ENCODE measurements at regions not wholly inside any gene's neighbourhood (a gene's known extent, or its start where the extent isn't known, plus 50 kb on each side); places are given as distances from the start of the nearest gene placed in this dataset.

GRCh38 chr5:171630350-171631065 lies 155.1 kb upstream of the SMIM23 start:
- no peak for ATAC-seq

- no peak for ATAC-seq
Measured at GRCh38 chr5:171632616-171633015, 153.0 kb upstream of the SMIM23 start.

DNA sequence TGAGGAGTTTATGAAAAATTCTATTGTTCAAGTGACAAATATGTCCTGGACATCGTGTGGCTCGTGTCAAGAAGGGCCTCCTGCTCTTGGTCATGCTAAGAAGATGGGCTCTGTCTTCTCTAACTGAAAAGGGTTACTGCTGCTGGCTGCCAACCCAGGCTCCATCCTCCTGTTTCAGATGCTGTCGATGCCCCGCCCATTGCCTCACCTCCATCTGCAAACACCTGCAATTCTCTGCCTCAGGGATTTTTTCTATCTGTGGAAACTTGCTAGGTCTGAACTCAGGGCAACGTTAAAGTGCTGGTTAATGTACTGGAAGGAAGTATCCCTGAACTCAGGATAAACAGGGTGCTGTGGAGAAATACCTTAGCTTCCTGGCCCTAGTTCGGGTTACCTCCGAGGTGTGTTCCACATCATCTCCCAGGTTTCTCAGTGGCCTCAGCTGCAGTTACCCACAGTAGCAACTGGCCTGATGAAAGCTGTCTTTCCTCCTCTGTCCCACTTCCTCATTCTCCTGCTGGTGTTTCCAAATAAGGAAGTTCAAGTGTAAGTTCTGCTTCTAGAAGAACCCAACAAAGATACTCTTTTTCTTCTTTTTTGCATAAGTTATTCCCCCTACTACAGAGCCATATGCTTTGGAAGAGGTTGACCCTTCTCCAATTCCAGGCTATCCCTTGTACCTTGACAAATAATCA lies 151.7 kb upstream of the SMIM23 start:
- ATAC-seq, result no peak

DNA sequence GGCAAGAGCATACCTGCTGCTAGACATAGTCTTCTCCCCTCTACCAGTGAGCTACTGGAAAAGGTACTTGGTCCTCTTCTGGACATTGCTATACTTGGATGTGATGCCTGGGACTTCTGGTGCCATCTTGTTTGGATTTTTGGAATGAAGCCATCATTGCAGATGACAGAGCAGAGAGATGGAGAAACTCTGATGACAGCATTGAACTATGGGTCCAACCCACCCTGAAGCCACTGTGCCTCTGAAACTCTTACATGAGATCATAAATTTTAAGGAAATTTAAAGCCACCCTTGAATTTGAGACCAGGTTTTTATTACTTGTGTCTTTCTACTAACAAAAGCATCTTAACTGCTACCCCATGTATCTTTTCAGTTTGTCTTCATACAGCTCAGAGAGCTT lies 151.1 kb upstream of the SMIM23 start:
- no peak for ATAC-seq

DNA sequence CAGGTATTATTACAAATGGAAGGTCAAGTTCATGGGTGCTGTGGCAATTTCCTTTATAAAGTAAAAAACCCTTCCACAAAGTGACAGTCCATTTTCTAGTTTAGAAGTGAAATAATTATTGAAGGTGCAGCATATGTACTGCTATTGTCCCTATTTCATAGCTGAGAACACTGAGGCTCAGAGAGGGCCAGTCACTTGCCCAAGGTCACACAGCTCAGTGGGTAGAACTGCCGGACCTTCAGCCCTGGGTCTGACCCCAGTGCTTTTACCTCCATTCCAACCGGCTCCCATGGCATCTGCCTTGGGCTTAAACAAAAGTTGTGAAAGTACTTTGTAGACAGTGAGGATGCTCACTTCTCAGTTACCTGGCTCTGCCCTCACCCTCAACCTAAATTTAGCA lies 150.6 kb upstream of the SMIM23 start:
- no peak for ATAC-seq

GRCh38 chr5:171635561-171636245 lies 149.9 kb upstream of the SMIM23 start:
- ATAC-seq, result no peak

- no peak for ATAC-seq
Measured at GRCh38 chr5:171637811-171638210, 147.8 kb upstream of the SMIM23 start.

GRCh38 chr5:171639205-171639621 lies 146.4 kb upstream of the SMIM23 start:
- no peak for ATAC-seq

GRCh38 chr5:171639966-171640365 lies 145.7 kb upstream of the SMIM23 start:
- no peak for ATAC-seq

- ATAC-seq, result no peak
Measured at GRCh38 chr5:171640480-171640879, 145.1 kb upstream of the SMIM23 start.

DNA sequence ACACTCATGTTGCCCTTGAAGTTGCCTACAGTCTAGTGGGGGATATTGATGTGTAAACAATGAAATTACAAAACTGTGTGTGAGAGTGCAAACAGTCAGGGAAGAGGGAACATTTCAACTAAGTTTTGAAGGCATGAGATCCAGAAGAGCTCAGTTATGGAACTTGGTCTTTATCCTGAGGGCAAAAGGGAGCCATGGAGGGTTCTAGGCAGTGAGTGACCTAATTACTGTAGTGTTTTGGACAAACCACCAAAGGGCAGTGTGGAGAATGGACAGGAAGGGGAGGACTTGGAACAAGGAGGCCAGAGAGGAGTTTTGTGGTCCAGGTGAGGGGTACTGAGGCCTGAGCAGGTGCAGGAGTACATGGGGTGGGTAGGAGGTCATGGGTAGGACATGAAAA lies 143.7 kb upstream of the SMIM23 start:
- no peak for ATAC-seq

DNA sequence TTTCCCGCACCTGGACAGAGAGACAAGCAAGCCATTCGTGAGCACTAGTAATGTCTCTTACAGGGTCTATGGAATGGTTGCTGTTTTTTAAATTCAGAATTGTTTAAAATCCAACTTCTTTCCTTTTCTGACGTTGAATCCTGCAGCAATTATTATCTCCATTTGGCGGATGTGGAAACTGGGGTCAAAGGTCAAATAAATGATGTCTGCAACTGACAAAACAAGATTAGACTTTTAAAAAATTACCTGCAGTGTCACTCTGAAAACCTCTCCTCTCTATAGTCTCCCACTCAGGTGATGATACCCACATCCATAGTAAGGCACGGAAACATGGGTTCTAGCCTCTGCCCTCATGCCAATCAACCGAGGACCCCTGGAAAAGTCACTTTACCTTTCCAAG lies 142.7 kb upstream of the SMIM23 start:
- ATAC-seq, result no peak

DNA sequence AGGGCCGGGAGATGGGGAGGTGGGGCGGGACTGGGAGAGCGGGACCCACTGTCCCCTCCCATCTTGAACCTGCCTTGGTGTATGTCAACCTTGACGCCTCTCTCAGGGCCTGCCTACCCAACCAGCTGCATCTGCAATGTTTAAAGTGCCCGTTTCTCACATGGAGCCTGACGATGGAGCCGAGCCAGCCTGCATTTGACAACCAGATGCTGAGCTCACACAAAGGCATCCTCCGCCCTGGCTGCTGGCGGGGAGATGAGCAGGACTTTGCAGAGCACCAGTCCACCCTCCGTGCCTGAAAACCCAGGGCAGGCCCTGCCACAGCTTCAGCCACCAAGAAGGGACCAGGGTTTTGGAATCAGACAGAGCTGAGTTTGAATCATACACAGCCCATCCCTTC lies 141.1 kb upstream of the SMIM23 start:
- ATAC-seq, result no peak

DNA sequence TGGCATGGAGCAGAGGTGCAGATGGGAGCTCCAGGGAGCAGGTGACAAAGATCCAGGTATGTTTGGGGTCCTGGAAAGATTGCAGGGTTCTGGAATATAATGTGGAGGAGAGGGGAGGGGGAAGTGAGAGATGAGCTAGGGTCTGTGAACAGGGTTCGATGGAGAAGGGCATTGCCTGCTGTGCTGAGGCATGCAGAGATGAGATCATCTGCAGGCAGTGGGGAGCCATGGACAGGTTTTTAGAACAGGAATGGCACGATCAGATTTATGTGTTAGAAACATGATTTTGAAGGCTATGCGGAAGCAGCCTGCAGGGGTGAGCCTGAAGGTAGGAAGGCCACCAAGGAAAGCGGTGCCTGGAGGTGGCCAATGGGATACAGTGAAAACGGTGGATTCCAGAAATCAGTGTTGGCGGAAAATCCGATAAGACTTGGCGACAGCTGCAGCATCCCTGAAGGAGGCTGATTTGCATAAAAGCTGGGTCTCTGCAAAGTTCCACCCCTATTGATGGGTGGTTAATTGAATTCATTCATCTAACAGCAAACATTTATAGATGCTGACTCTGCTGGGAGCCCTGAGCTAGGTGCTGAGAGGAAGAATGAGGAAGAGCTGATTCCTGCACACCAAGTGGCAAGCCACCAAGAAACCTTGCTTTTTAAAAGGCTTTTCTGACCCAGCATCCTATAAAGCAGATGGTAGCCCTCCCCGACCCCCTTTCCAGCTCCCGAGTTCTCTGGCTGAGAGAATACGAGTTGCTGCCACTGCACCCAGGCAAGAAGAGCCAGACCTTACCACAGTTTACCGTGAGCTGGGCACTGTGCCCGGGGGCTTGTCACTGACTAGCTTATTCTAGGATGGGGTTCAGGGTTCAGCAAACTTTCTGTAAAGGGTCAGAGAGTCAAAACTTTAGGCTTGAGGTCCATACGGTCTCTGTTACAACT lies 139.2 kb upstream of the SMIM23 start:
- no peak for ATAC-seq

GRCh38 chr5:171647043-171647903 lies 138.3 kb upstream of the SMIM23 start:
- ATAC-seq, result peak; percentile 88

DNA sequence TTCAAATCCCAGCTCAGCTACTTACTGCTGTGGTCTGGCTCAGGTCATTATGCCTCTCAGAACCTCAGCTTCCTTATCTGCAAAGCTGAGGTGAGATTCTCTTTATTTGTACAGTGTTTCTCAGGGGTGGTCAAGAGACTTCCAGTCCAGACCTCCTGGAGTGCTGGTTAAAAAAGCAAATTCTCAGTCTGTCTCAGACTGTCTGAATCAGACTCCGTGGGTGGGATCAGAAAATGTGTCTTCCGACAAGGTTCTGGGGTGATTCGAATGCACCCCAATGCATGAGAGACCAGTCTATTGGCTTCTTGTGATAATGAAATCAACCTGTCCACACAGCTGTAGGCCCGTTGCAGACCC lies 137.7 kb upstream of the SMIM23 start:
- ATAC-seq, result no peak

DNA sequence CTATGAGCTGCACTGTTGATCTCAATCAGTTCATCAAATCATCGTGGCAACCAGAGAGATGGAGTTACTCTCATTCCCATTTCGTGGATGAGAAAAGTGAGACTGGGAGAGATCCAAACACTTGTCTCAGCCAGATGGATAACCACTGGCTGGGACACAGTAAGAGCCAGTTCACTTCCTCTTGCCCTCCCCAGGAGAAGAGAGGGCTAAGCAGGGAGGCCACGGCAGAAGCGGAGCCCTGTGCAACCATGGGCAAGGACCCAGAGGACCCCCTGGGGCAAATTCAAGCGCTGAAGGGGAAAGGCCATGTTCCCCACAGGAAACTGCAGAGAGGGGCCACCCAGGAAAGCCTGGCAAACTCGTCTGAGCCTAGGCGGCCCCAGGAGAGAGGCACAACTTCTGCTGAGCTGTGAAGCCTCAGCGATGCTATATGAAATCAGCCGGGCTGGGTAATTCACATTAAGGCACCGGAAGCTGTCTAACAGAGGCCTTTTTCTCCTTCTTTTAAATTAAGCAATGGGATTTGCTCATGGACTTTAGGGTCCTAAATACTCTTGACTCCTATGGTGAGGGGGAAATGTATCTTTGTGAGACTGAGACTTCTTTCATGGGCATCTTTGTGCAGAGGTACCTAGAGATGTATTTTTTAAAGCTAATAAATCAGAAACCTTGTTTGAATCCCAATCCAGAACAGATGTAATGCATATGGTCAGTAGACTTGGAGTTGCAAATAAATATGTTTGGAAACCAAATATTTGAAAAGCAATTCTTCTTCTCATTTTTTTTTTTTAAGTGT lies 137.1 kb upstream of the SMIM23 start:
- no peak for ATAC-seq

GRCh38 chr5:171649075-171649401 lies 136.6 kb upstream of the SMIM23 start:
- peak; percentile 35 for ATAC-seq

- no peak for ATAC-seq
Measured at GRCh38 chr5:171650597-171650996, 135.0 kb upstream of the SMIM23 start.

DNA sequence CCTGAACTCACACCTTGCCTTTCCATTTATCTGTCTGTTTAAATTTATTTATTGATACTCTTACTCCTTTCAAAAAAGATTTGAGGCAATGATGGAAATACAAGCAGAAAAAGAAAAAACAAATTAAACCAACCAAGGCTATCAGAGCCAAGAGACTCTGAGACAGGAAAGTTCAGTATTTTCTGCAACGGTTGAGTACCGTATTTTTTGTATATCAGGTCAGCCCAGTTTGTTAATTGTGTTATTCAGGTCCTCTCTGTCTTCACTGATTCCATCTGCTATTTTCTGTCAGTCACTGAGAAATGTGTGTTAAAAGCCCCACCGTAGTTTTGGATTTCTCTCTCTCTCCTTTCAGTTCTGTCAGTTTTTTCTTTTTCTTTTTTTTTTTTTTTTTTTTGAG lies 134.5 kb upstream of the SMIM23 start:
- no peak for ATAC-seq

- no peak for ATAC-seq
Measured at GRCh38 chr5:171654881-171655280, 130.7 kb upstream of the SMIM23 start.

Measured in esophagus mucosa (tissue), 1 donor.